MCF 10A (cell line): ENCODE measurements at regions not wholly inside any gene's neighbourhood (a gene's known extent, or its start where the extent isn't known, plus 50 kb on each side); places are given as distances from the start of the nearest gene placed in this dataset.

Experiments
- BruUV-seq: library from RNA; stranded (reverse); fragments of 400-500 nt; replicated peaks from 2 replicates; lab custom pipeline; 2021; lab: Mats Ljungman, UMichigan
- CTCF ChIA-PET: fragments of 300-600 bp; sonication (Branson Sonifier 250); formaldehyde crosslinking; extraction: SDS; loops from one replicate; lab custom pipeline; 2021; ENCODE audit warnings: antibody characterized with exemption, inconsistent platforms; lab: Yijun Ruan, JAX
- POLR2A ChIA-PET: fragments of 300-600, 350-650 bp; sonication (Branson Sonifier 250); formaldehyde crosslinking; extraction: SDS; loops from one replicate; lab custom pipeline; 2020; ENCODE audit warnings: antibody characterized with exemption, inconsistent platforms; lab: Yijun Ruan, JAX
- DNase-seq: peaks from one replicate; pipeline ENCODE4 v3.0.0-alpha.2; 2018; ENCODE audit not compliant: unreplicated experiment
- H3K27ac Mint-ChIP-seq: one replicate; pipeline ENCODE4 v1.8.0; 2022; ENCODE audit warnings: mild to moderate bottlenecking, low read depth, mixed read lengths; ENCODE audit not compliant: unreplicated experiment
- H3K27me3 Mint-ChIP-seq: one replicate; pipeline ENCODE4 v1.8.0; 2022; ENCODE audit warnings: mixed read lengths; ENCODE audit not compliant: insufficient read depth, unreplicated experiment
- H3K36me3 Mint-ChIP-seq: one replicate; pipeline ENCODE4 v1.8.0; 2022; ENCODE audit warnings: mild to moderate bottlenecking, moderate library complexity, mixed read lengths; ENCODE audit not compliant: insufficient read depth, unreplicated experiment
- H3K4me1 Mint-ChIP-seq: one replicate; pipeline ENCODE4 v1.8.0; 2022; ENCODE audit warnings: mixed read lengths; ENCODE audit not compliant: insufficient read depth, unreplicated experiment
- H3K4me3 Mint-ChIP-seq: one replicate; pipeline ENCODE4 v1.8.0; 2022; ENCODE audit warnings: mild to moderate bottlenecking, moderate library complexity, mixed read lengths; ENCODE audit not compliant: unreplicated experiment
- H3K9me3 Mint-ChIP-seq: one replicate; pipeline ENCODE4 v1.8.0; 2022; ENCODE audit warnings: mixed read lengths; ENCODE audit not compliant: unreplicated experiment
- intact Hi-C: fragments of 100-400 bp; cut with micrococcal nuclease; formaldehyde crosslinking; loops from 2 replicates; pipeline ENCODE4 v1.14.1; 2022
- TF ChIP-seq, protein P1 (sequence below): fragments of 200-600 bp; IDR thresholded peaks from one replicate; pipeline ENCODE4 v1.8.0; 2022; ENCODE audit warnings: antibody characterized with exemption, mild to moderate bottlenecking; ENCODE audit not compliant: unreplicated experiment

DNA sequence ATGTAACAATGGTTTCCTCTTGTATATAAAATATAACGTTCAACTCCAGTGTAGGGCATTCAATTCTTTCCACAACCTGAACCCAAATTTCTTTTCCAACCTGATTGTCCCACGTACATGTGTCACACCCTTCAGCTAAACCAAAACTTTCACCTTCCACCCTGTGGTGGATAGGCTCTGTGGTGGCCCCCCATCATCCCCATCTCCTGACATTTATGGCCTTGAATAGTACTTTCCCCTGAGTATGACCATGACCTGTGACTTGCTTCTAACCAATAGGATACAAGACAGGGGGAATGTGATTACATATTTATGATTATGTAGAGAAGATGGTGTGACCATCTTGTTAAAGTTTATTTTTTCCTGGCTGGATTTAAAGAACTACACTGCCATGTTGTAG lies 377.0 kb downstream of the PTPRC start:
- ChIA-PET POLR2A (no interaction called here), CTCF (interaction anchor here (0.6 kb wide), 1 partner anchor 247 kb away, joined by 4 read pairs; no protein-coding TSS in a partner anchor)
- DNase-seq = no peak
- H3K27me3 Mint-ChIP-seq = no peaks in the 10 kb centered on the region
- H3K9me3 Mint-ChIP-seq = no peaks in the 10 kb centered on the region
- no peak overlapping the region for H3K4me3 Mint-ChIP-seq
- TF ChIP-seq, protein P1, sequence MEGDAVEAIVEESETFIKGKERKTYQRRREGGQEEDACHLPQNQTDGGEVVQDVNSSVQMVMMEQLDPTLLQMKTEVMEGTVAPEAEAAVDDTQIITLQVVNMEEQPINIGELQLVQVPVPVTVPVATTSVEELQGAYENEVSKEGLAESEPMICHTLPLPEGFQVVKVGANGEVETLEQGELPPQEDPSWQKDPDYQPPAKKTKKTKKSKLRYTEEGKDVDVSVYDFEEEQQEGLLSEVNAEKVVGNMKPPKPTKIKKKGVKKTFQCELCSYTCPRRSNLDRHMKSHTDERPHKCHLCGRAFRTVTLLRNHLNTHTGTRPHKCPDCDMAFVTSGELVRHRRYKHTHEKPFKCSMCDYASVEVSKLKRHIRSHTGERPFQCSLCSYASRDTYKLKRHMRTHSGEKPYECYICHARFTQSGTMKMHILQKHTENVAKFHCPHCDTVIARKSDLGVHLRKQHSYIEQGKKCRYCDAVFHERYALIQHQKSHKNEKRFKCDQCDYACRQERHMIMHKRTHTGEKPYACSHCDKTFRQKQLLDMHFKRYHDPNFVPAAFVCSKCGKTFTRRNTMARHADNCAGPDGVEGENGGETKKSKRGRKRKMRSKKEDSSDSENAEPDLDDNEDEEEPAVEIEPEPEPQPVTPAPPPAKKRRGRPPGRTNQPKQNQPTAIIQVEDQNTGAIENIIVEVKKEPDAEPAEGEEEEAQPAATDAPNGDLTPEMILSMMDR = no peak
- BruUV-seq = no TSS peak
- H3K4me1 Mint-ChIP-seq = no peaks in the 10 kb centered on the region
- no peak overlapping the region for H3K27ac Mint-ChIP-seq
- intact Hi-C loops = no loop called here
- H3K36me3 Mint-ChIP-seq = no peaks in the 10 kb centered on the region

- H3K27me3 Mint-ChIP-seq = no peaks in the 10 kb centered on the region
- DNase-seq = no peak
- no TSS peak for BruUV-seq
- H3K27ac Mint-ChIP-seq = no peak overlapping the region
- ChIA-PET CTCF (interaction anchor here (0.6 to 1.4 kb wide), 4 partner anchors 118 to 1001 kb away, joined by 3 to 4 read pairs (median 3); no protein-coding TSS in a partner anchor), POLR2A (interaction anchor here (0.5 to 1.7 kb wide), 4 partner anchors 36 to 254 kb away, joined by 3 to 6 read pairs (median 4); no protein-coding TSS in a partner anchor)
- no peaks in the 10 kb centered on the region for H3K36me3 Mint-ChIP-seq
- intact Hi-C loops = no loop called here
- no peak overlapping the region for H3K4me3 Mint-ChIP-seq
- H3K4me1 Mint-ChIP-seq = no peaks in the 10 kb centered on the region
- no peaks in the 10 kb centered on the region for H3K9me3 Mint-ChIP-seq
- TF ChIP-seq, protein P1 = no peak
Observed at GRCh38 chr1:199018471-199019135, 379.8 kb downstream of the PTPRC start.

GRCh38 chr1:199020051-199020450 lies 381.2 kb downstream of the PTPRC start:
- BruUV-seq = no TSS peak
- intact Hi-C loops = no loop called here
- H3K27me3 Mint-ChIP-seq = no peaks in the 10 kb centered on the region
- H3K4me1 Mint-ChIP-seq = no peaks in the 10 kb centered on the region
- POLR2A ChIA-PET = interaction anchor here (1.2 kb wide), 1 partner anchor 49 kb away, joined by 3 read pairs; no protein-coding TSS in a partner anchor
- no peak overlapping the region for H3K4me3 Mint-ChIP-seq
- no peaks in the 10 kb centered on the region for H3K9me3 Mint-ChIP-seq
- CTCF ChIA-PET = interaction anchor here (0.7 kb wide), 2 partner anchors 666 to 918 kb away, joined by 3 read pairs; no protein-coding TSS in a partner anchor
- no peak overlapping the region for H3K27ac Mint-ChIP-seq
- no peak for DNase-seq
- no peaks in the 10 kb centered on the region for H3K36me3 Mint-ChIP-seq
- TF ChIP-seq, protein P1 = no peak

DNA sequence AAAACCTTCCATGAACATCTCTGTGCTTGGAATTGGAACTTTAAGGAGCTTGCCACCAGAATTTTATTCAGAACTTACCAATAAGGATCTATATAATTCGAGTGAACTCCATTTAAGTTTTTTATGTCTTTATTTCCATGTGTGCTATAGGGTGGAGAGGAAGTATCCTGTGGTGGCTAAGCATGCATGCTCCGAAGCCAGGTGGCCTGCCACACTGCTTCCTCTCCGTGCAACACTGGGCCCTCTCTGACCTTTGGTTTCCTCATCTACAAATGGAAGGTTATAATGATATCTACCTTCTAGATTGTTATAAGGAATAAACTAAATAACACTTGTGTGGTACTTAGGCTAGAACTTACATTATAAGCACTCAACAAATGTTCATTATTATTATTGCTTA lies 382.1 kb downstream of the PTPRC start:
- BruUV-seq = no TSS peak
- no peaks in the 10 kb centered on the region for H3K27me3 Mint-ChIP-seq
- TF ChIP-seq, protein P1 = no peak
- H3K4me3 Mint-ChIP-seq = no peak overlapping the region
- intact Hi-C loops = no loop called here
- DNase-seq = no peak
- no peaks in the 10 kb centered on the region for H3K4me1 Mint-ChIP-seq
- no peaks in the 10 kb centered on the region for H3K36me3 Mint-ChIP-seq
- CTCF ChIA-PET = interaction anchor here (0.7 kb wide), 1 partner anchor 917 kb away, joined by 3 read pairs; no protein-coding TSS in a partner anchor
- no peaks in the 10 kb centered on the region for H3K9me3 Mint-ChIP-seq
- POLR2A ChIA-PET = interaction anchor here (0.6 to 0.7 kb wide), 2 partner anchors 119 to 351 kb away, joined by 3 read pairs; no protein-coding TSS in a partner anchor
- H3K27ac Mint-ChIP-seq = no peak overlapping the region
